Body of pancreas (tissue), 4 donors: ENCODE measurements at regions not wholly inside any gene's neighbourhood (a gene's known extent, or its start where the extent isn't known, plus 50 kb on each side); places are given as distances from the start of the nearest gene placed in this dataset.

Source experiments
- ATAC-seq: fragments of 150-250 bp; one replicate; pipeline ENCODE4 v1.9.1; 2016
- DNase-seq, 4 donors: peaks; one replicate each; pipeline ENCODE4 v3.0.0-alpha.2; 2019
- H3K27ac ChIP-seq, 4 donors: fragments of 200-600 bp; sonication (generic); 1 replicate in 3 of 4; 2 replicates in 1 of 4; pipeline versions ENCODE4 v1.5.1 to v1.6.1; 2016 to 2019; ENCODE audit warnings: mild to moderate bottlenecking in 1 of 4, mixed read lengths in 1 of 4, moderate library complexity in 1 of 4
- H3K27me3 ChIP-seq, 2 donors: fragments of 200-600 bp; sonication (generic); one replicate each; pipeline ENCODE4 v1.6.0; 2016; ENCODE audit warnings: mild to moderate bottlenecking in 1 of 2
- H3K36me3 ChIP-seq, 2 donors: fragments of 200-600 bp; sonication (generic); replicated peaks in 1 of 2; 2 replicates each; pipeline ENCODE4 v1.5.1; 2016; ENCODE audit warnings: low read depth in 2 of 2; ENCODE audit not compliant: insufficient read depth in 1 of 2
- H3K4me1 ChIP-seq: fragments of 200-600 bp; sonication (generic); one replicate; pipeline ENCODE4 v1.6.0; 2016
- H3K4me3 ChIP-seq, 2 donors: fragments of 200-600 bp; sonication (generic); 1 replicate in 1 of 2; 2 replicates in 1 of 2; pipeline ENCODE4 v1.5.1; 2016 to 2019
- H3K9me3 ChIP-seq, 3 donors: fragments of 200-600 bp; sonication (generic); 1 replicate in 2 of 3; 2 replicates in 1 of 3; pipeline ENCODE4 v1.5.1; 2016
- POLR2A ChIP-seq, 3 donors: fragments of 450-650 bp; IDR thresholded peaks; one replicate each; pipeline ENCODE4 v1.6.1; 2016; ENCODE audit warnings: antibody characterized with exemption in 3 of 3, mild to moderate bottlenecking in 2 of 3
- WGBS, 2 donors: methylation state at CpG; one replicate each; pipeline ENCODE4 v1.1.5; 2017; 5-methylcytosine and 5-hydroxymethylcytosine counted together
- intact Hi-C: fragments of 100-400 bp; cut with DNase I; formaldehyde crosslinking; loops from one replicate; pipeline ENCODE4 v1.15.1; 2023
- TF ChIP-seq, protein P1 (sequence below), 7 experiments: fragments of 450-650 bp in 4 of 7; fragments of 200-600 bp in 3 of 7; sonication (generic) in 3 of 7; IDR thresholded peaks; one replicate each; pipeline ENCODE4 v1.5.1; 2016 to 2019; ENCODE audit warnings: antibody characterized with exemption in 7 of 7

DNA sequence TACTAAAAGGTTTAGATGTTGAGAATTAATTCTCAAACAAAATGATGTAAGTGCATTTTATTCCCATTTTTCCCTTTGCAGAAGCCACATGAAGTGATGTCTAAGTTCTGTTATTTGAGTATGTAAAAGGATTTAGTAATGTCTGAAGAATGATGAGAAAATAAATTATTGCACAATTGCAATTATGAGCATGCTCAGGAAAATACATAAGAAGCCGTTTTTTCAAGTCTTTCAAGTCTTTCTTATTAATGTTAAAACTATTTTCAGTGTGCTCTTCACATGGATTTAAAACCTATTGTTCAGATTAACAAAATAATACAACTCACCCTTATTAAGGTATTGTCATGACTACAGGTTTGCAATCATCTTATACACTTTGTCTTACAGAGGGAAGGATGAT lies 331.4 kb upstream of the NETO1 start:
- TF ChIP-seq, protein P1, sequence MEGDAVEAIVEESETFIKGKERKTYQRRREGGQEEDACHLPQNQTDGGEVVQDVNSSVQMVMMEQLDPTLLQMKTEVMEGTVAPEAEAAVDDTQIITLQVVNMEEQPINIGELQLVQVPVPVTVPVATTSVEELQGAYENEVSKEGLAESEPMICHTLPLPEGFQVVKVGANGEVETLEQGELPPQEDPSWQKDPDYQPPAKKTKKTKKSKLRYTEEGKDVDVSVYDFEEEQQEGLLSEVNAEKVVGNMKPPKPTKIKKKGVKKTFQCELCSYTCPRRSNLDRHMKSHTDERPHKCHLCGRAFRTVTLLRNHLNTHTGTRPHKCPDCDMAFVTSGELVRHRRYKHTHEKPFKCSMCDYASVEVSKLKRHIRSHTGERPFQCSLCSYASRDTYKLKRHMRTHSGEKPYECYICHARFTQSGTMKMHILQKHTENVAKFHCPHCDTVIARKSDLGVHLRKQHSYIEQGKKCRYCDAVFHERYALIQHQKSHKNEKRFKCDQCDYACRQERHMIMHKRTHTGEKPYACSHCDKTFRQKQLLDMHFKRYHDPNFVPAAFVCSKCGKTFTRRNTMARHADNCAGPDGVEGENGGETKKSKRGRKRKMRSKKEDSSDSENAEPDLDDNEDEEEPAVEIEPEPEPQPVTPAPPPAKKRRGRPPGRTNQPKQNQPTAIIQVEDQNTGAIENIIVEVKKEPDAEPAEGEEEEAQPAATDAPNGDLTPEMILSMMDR (IDR thresholded peaks at IDR 0.05) = no peak
- TF ChIP-seq POLR2A (IDR thresholded peaks at IDR 0.05) = no peak
- intact Hi-C loops = no loop called here
- H3K4me3 ChIP-seq = no peak overlapping the region
- H3K36me3 ChIP-seq = no peaks in the 10 kb centered on the region
- 29 to 48% methylated on average over 1 of the region's 1 CpG for WGBS, 2 donors
- DNase-seq (no peak), ATAC-seq (no peak)
- no peaks in the 10 kb centered on the region for H3K4me1 ChIP-seq
- no peak overlapping the region for H3K27ac ChIP-seq
- no peaks in the 10 kb centered on the region for H3K27me3 ChIP-seq
- no peaks in the 10 kb centered on the region for H3K9me3 ChIP-seq

DNA sequence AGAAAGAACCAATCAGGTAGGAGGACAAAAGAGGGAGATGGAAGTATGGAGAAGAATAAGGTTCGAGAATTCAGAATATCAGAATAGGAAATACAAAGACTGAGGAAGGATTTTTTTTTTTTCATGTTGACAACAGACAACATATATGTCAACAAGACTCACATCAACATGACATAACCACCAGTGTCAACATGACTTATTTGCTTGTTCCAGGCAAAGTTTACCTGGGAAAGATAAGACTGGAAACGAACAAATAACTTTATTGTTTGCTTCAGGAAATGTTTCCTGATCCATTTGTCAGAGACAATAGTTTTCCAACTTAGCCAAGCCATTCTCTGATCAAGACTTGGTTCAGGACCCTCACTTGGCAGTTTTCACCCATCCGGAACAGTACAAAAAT lies 321.9 kb upstream of the NETO1 start:
- WGBS, 2 donors = 33 to 42% methylated on average over 3 of the region's 3 CpGs
- intact Hi-C loops = no loop called here
- no peaks in the 10 kb centered on the region for H3K4me1 ChIP-seq
- no peaks in the 10 kb centered on the region for H3K27me3 ChIP-seq
- no peaks in the 10 kb centered on the region for H3K9me3 ChIP-seq
- no peak for DNase-seq
- TF ChIP-seq POLR2A (IDR thresholded peaks at IDR 0.05) = no peak
- TF ChIP-seq, protein P1 (IDR thresholded peaks at IDR 0.05) = no peak
- H3K27ac ChIP-seq = no peak overlapping the region
- no peak overlapping the region for H3K4me3 ChIP-seq
- ATAC-seq = no peak
- H3K36me3 ChIP-seq = no peaks in the 10 kb centered on the region

DNA sequence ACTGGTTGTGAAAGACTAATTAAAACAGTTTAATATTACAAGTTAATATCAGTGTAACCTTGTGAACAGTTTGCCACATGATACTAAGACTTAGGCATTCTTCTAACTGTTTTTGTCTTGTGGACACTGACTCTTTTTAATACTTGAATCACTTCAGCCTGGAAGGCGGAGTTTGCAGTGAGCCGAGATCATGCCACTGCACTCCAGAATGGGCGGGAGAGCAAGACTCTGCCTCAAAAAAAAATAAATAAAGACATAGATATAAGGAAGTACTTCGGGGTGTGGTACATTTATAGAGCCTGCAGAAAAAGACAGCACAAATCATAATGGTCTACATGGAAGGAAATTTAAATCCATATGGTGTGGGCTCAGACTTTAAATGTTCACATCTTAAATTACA lies 300.4 kb upstream of the NETO1 start:
- H3K27me3 ChIP-seq = no peaks in the 10 kb centered on the region
- no peaks in the 10 kb centered on the region for H3K36me3 ChIP-seq
- no peak overlapping the region for H3K4me3 ChIP-seq
- TF ChIP-seq, protein P1 (IDR thresholded peaks at IDR 0.05) = no peak
- no peak for TF ChIP-seq POLR2A (IDR thresholded peaks at IDR 0.05)
- no peaks in the 10 kb centered on the region for H3K9me3 ChIP-seq
- no peak overlapping the region for H3K27ac ChIP-seq
- DNase-seq (no peak), ATAC-seq (no peak)
- H3K4me1 ChIP-seq = no peaks in the 10 kb centered on the region
- intact Hi-C loops = no loop called here
- 46 to 55% methylated on average over 4 of the region's 4 CpGs for WGBS, 2 donors

DNA sequence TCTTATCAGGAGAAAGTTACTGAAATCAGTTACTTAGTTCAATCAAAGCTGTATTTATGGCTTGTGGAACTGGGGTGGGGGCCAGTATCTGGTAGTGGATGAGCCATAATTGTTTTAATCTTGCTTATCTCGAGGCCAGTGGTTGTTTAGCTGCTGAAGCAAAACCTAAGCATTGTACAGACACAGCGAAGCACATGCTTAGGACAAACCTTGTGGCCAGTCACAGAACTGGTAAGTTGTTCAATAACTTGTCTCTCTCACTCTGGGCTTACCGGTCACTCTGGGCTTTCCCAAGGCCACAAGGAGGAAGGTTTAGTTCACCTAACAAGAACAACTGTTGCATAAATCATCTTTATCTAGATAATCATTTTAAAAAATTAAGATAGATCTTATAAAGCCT lies 296.6 kb upstream of the NETO1 start:
- WGBS, 2 donors = 21 to 25% methylated on average over 3 of the region's 3 CpGs

DNA sequence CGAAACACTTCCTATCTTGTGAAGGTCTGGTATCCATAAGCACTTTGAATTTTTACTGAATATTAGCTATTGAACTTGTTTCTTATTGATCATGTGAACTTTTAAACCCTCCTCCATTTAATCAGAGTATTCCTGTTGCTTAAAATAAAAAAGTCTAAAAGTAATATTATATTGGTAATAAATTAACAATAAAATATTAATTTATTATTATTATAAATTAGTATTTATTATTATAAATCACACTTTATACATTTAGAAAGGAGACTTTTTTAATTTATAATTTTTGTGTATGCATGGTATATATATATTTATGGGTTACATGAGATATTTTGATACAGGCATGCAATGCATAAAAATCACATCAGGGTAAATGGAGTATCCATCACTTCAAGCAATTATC lies 295.4 kb upstream of the NETO1 start:
- Histone ChIP-seq H3K4me3 (no peak overlapping the region), H3K36me3 (no peaks in the 10 kb centered on the region), H3K27ac (no peak overlapping the region), H3K27me3 (no peaks in the 10 kb centered on the region), H3K9me3 (no peaks in the 10 kb centered on the region), H3K4me1 (no peaks in the 10 kb centered on the region)
- ATAC-seq (no peak), DNase-seq (no peak)
- intact Hi-C loops = no loop called here
- TF ChIP-seq, protein P1 (IDR thresholded peaks at IDR 0.05) = no peak
- no peak for TF ChIP-seq POLR2A (IDR thresholded peaks at IDR 0.05)
- WGBS, 2 donors = 43 to 49% methylated on average over 1 of the region's 1 CpG

More for the DNA sequence above, 296.6 kb upstream of the NETO1 start:
- Histone ChIP-seq H3K4me1 (no peaks in the 10 kb centered on the region), H3K27me3 (no peaks in the 10 kb centered on the region), H3K4me3 (no peak overlapping the region), H3K9me3 (no peaks in the 10 kb centered on the region), H3K27ac (no peak overlapping the region), H3K36me3 (no peaks in the 10 kb centered on the region)
- TF ChIP-seq, protein P1 (IDR thresholded peaks at IDR 0.05) = peak in 2 of 7 experiments; percentile 5 to 11
- TF ChIP-seq POLR2A (IDR thresholded peaks at IDR 0.05) = no peak
- ATAC-seq (peak; percentile 42), DNase-seq (no peak)
- intact Hi-C loops = no loop called here
